ENCODE measurements at regions not wholly inside any gene's neighbourhood (a gene's known extent, or its start where the extent isn't known, plus 50 kb on each side); places are given as distances from the start of the nearest gene placed in this dataset.
A peak's percentile ranks its signal among the peaks of the same experiment; 100 is the strongest.

DNA sequence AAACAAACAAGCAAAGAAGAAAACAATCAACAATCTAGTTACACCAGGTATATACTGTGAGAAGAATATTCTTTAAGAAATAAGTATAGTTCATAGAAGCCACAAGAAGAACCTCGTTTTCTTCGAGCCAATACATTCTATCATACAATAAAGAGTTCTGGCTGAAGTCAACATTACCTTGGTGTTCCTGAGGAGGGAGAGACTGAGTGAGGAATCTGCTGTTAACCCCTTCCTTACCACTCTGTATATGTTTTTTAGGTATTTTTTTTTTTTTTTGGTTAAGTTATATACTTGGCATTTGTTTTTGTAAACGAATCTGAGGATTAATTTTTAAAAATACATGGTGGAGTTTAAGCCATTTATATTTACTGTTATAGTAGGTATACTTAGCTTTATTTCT is 412.5 kb downstream of the NUP35 start:
- WGBS (ENCODE audit: insufficient coverage, low coverage, missing lambda C conversion rate) = 0% methylated on average over 3 of the region's 3 CpGs
- Histone ChIP-seq H2AFZ (ENCODE audit: low read depth, low read length) (no peak overlapping the region), H3K4me1 (replicated peaks in 1 of 2; ENCODE audit: control insufficient read depth in 2 of 2, insufficient read depth in 2 of 2, low read length in 2 of 2) (no peaks in the 10 kb centered on the region), H3K9ac (ENCODE audit: insufficient read depth in 1 of 2, low read depth in 2 of 2, low read length in 2 of 2) (no peak overlapping the region), H3K36me3 (ENCODE audit: control insufficient read depth, insufficient read depth, low read length) (no peaks in the 10 kb centered on the region), H4K20me1 (replicated peaks; ENCODE audit: control insufficient read depth, insufficient read depth, low read length) (no peaks in the 10 kb centered on the region), H3K4me3 (no peak overlapping the region), H3K27me3 (ENCODE audit: control insufficient read depth in 2 of 2, insufficient read depth in 2 of 2, low read length in 2 of 2) (no peaks in the 10 kb centered on the region), H3K9me1 (ENCODE audit: control insufficient read depth, insufficient read depth, low read length) (no peaks in the 10 kb centered on the region), H3K4me2 (ENCODE audit: insufficient read depth, low read length) (no peak overlapping the region), H3K79me2 (ENCODE audit: control insufficient read depth, insufficient read depth, low read length) (no peaks in the 10 kb centered on the region), H3K9me3 (replicated peaks; ENCODE audit: control insufficient read depth, insufficient read depth, low read depth, low read length) (no peaks in the 10 kb centered on the region), H3K27ac (ENCODE audit: extremely low read depth, low read depth, low read length) (no peak overlapping the region)
- no peak for FAIRE-seq
- BruUV-seq (replicated peaks) = no TSS peak
- in situ Hi-C loops (cut with MboI) (no loop called here), intact Hi-C loops (cut with micrococcal nuclease) (no loop called here)
- no peak for DNase-seq (ENCODE audit: extremely low read depth in 1 of 4, low spot score in 3 of 4)
- no peak for ATAC-seq
- TF ChIP-seq BACH1 (tag; IDR thresholded peaks at IDR 0.05) (no peak), HCFC1 (IDR thresholded peaks at IDR 0.05; ENCODE audit: low read depth, low read length) (no peak), ZNF507 (tag; conservative IDR thresholded peaks at IDR 0.05) (peak; percentile 44; the same call in 1 of the 2 replicates), PHF20 (IDR thresholded peaks at IDR 0.05; ENCODE audit: partially characterized antibody) (no peak), E2F3 (CRISPR knock-in tag; IDR thresholded peaks at IDR 0.05) (no peak)
- TF ChIP-seq, protein P1, sequence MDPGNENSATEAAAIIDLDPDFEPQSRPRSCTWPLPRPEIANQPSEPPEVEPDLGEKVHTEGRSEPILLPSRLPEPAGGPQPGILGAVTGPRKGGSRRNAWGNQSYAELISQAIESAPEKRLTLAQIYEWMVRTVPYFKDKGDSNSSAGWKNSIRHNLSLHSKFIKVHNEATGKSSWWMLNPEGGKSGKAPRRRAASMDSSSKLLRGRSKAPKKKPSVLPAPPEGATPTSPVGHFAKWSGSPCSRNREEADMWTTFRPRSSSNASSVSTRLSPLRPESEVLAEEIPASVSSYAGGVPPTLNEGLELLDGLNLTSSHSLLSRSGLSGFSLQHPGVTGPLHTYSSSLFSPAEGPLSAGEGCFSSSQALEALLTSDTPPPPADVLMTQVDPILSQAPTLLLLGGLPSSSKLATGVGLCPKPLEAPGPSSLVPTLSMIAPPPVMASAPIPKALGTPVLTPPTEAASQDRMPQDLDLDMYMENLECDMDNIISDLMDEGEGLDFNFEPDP (CRISPR knock-in tag; IDR thresholded peaks at IDR 0.05) = no peak
- ChIA-PET CTCF (ENCODE audit: low intra/inter-chr PET ratio) (no interaction called here), POLR2A (no interaction called here)

DNA sequence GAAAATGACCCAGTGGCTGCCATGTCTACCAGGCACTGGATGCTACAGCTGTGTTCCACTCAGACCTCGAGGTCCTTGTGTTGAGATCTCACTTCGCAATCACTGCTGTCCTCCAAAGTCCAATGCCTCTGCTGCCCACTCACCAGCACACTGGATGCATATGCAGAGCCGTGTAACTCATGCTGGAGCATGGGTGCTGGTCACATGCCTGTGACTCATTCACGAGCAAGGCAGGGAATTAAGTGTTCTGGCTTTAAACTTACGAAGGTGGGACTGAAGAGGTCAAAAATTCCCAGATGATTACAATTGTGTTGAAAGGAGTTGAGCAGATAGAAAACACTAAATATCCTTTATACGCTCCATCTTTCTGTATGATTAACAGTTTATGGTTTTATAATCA is 417.5 kb downstream of the NUP35 start:
- intact Hi-C loops (cut with micrococcal nuclease) (no loop called here), in situ Hi-C loops (cut with MboI) (no loop called here)
- FAIRE-seq = no peak
- Histone ChIP-seq H2AFZ (ENCODE audit: low read depth, low read length) (no peak overlapping the region), H3K4me2 (ENCODE audit: insufficient read depth, low read length) (no peak overlapping the region), H3K4me1 (replicated peaks in 1 of 2; ENCODE audit: control insufficient read depth in 2 of 2, insufficient read depth in 2 of 2, low read length in 2 of 2) (no peaks in the 10 kb centered on the region), H3K79me2 (ENCODE audit: control insufficient read depth, insufficient read depth, low read length) (no peaks in the 10 kb centered on the region), H3K9me1 (ENCODE audit: control insufficient read depth, insufficient read depth, low read length) (no peaks in the 10 kb centered on the region), H3K9me3 (replicated peaks; ENCODE audit: control insufficient read depth, insufficient read depth, low read depth, low read length) (no peaks in the 10 kb centered on the region), H3K27me3 (ENCODE audit: control insufficient read depth in 2 of 2, insufficient read depth in 2 of 2, low read length in 2 of 2) (no peaks in the 10 kb centered on the region), H3K27ac (ENCODE audit: extremely low read depth, low read depth, low read length) (no peak overlapping the region), H4K20me1 (replicated peaks; ENCODE audit: control insufficient read depth, insufficient read depth, low read length) (no peaks in the 10 kb centered on the region), H3K9ac (ENCODE audit: insufficient read depth in 1 of 2, low read depth in 2 of 2, low read length in 2 of 2) (no peak overlapping the region), H3K4me3 (no peak overlapping the region), H3K36me3 (ENCODE audit: control insufficient read depth, insufficient read depth, low read length) (no peaks in the 10 kb centered on the region)
- ATAC-seq = no peak
- ChIA-PET POLR2A (interaction anchor here (1.4 kb wide), 1 partner anchor 14 kb away, joined by 3 read pairs; no protein-coding TSS in a partner anchor), CTCF (ENCODE audit: low intra/inter-chr PET ratio) (no interaction called here)
- no peak for DNase-seq (ENCODE audit: extremely low read depth in 1 of 4, low spot score in 3 of 4)
- 0% methylated on average over 6 of the region's 6 CpGs for WGBS (ENCODE audit: insufficient coverage, low coverage, missing lambda C conversion rate)
- BruUV-seq (replicated peaks) = no TSS peak
- TF ChIP-seq BRCA1 (IDR thresholded peaks at IDR 0.05) = no peak
- TF ChIP-seq BRCA1 (CRISPR knock-in tag; IDR thresholded peaks at IDR 0.05) = no peak
- no peak for TF ChIP-seq HNRNPUL1 (IDR thresholded peaks at IDR 0.05; ENCODE audit: low read length)
- TF ChIP-seq, protein P2, sequence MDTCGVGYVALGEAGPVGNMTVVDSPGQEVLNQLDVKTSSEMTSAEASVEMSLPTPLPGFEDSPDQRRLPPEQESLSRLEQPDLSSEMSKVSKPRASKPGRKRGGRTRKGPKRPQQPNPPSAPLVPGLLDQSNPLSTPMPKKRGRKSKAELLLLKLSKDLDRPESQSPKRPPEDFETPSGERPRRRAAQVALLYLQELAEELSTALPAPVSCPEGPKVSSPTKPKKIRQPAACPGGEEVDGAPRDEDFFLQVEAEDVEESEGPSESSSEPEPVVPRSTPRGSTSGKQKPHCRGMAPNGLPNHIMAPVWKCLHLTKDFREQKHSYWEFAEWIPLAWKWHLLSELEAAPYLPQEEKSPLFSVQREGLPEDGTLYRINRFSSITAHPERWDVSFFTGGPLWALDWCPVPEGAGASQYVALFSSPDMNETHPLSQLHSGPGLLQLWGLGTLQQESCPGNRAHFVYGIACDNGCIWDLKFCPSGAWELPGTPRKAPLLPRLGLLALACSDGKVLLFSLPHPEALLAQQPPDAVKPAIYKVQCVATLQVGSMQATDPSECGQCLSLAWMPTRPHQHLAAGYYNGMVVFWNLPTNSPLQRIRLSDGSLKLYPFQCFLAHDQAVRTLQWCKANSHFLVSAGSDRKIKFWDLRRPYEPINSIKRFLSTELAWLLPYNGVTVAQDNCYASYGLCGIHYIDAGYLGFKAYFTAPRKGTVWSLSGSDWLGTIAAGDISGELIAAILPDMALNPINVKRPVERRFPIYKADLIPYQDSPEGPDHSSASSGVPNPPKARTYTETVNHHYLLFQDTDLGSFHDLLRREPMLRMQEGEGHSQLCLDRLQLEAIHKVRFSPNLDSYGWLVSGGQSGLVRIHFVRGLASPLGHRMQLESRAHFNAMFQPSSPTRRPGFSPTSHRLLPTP (IDR thresholded peaks at IDR 0.05; ENCODE audit: borderline replicate concordance, extremely low read depth, insufficient read length) = no peak
- TF ChIP-seq, protein P3, sequence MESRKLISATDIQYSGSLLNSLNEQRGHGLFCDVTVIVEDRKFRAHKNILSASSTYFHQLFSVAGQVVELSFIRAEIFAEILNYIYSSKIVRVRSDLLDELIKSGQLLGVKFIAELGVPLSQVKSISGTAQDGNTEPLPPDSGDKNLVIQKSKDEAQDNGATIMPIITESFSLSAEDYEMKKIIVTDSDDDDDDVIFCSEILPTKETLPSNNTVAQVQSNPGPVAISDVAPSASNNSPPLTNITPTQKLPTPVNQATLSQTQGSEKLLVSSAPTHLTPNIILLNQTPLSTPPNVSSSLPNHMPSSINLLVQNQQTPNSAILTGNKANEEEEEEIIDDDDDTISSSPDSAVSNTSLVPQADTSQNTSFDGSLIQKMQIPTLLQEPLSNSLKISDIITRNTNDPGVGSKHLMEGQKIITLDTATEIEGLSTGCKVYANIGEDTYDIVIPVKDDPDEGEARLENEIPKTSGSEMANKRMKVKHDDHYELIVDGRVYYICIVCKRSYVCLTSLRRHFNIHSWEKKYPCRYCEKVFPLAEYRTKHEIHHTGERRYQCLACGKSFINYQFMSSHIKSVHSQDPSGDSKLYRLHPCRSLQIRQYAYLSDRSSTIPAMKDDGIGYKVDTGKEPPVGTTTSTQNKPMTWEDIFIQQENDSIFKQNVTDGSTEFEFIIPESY (CRISPR knock-in tag; IDR thresholded peaks at IDR 0.05) = no peak
- no peak for TF ChIP-seq ZNF3 (CRISPR knock-in tag; IDR thresholded peaks at IDR 0.05)
